GM23338 (cell line): ENCODE measurements at regions not wholly inside any gene's neighbourhood (a gene's known extent, or its start where the extent isn't known, plus 50 kb on each side); places are given as distances from the start of the nearest gene placed in this dataset.

Experiments
- ATAC-seq: fragments of 200-7000 bp; cut with Tn5 transposase; 3 replicates; pipeline ENCODE4 v1.9.1; 2020
- DNase-seq: peaks from one replicate; pipeline ENCODE4 v3.0.0-alpha.2; 2015; ENCODE audit warnings: low spot score
- H2AFZ ChIP-seq: fragments of 200-600 bp; sonication (generic); 2 replicates; pipeline ENCODE4 v1.8.0; 2016; ENCODE audit warnings: antibody characterized with exemption, mild to moderate bottlenecking, moderate library complexity
- H3F3A ChIP-seq: fragments of 200-600 bp; sonication (generic); replicated peaks from 2 replicates; pipeline ENCODE4 v1.8.0; 2017; ENCODE audit warnings: antibody characterized with exemption, mixed run types, low read depth
- H3K27ac ChIP-seq: fragments of 200-600 bp; sonication (generic); 2 replicates; pipeline ENCODE4 v1.6.1; 2016; ENCODE audit warnings: low read depth
- H3K27me3 ChIP-seq: fragments of 200-600 bp; sonication (generic); 2 replicates; pipeline ENCODE4 v1.8.0; 2016; ENCODE audit warnings: mild to moderate bottlenecking, mixed run types, moderate library complexity; ENCODE audit not compliant: insufficient read depth
- H3K36me3 ChIP-seq: fragments of 200-600 bp; sonication (generic); 2 replicates; pipeline ENCODE4 v1.8.0; 2016; ENCODE audit warnings: mild to moderate bottlenecking; ENCODE audit not compliant: insufficient read depth
- H3K4me1 ChIP-seq: fragments of 200-600 bp; sonication (generic); 2 replicates; pipeline ENCODE4 v1.8.0; 2016; ENCODE audit warnings: mild to moderate bottlenecking, moderate library complexity; ENCODE audit not compliant: insufficient read depth
- H3K4me2 ChIP-seq: fragments of 200-600 bp; sonication (generic); 2 replicates; pipeline ENCODE4 v1.7.1; 2017; ENCODE audit warnings: mixed run types
- H3K4me3 ChIP-seq: fragments of 200-600 bp; sonication (generic); 2 replicates; pipeline ENCODE4 v1.6.1; 2016; ENCODE audit warnings: mixed run types
- H3K79me2 ChIP-seq: fragments of 200-600 bp; sonication (generic); replicated peaks from 2 replicates; pipeline ENCODE4 v1.8.0; 2017; ENCODE audit warnings: mild to moderate bottlenecking; ENCODE audit not compliant: insufficient read depth
- H3K9me2 ChIP-seq: fragments of 200-600 bp; sonication (generic); 2 replicates; pipeline ENCODE4 v1.8.0; 2017; ENCODE audit not compliant: insufficient read depth
- H4K20me1 ChIP-seq: fragments of 200-600 bp; sonication (generic); replicated peaks from 2 replicates; pipeline ENCODE4 v1.8.0; 2017; ENCODE audit warnings: mild to moderate bottlenecking; ENCODE audit not compliant: insufficient read depth
- H3K27ac Mint-ChIP-seq: 2 replicates; pipeline ENCODE4 v1.8.0; 2020; ENCODE audit warnings: inconsistent platforms, mild to moderate bottlenecking, moderate library complexity, mixed read lengths
- H3K27me3 Mint-ChIP-seq: 3 replicates; pipeline ENCODE4 v1.8.0; 2022; ENCODE audit warnings: low read depth, mild to moderate bottlenecking, moderate library complexity, mixed read lengths, inconsistent platforms; ENCODE audit not compliant: insufficient read depth, poor library complexity
- H3K36me3 Mint-ChIP-seq: 3 replicates; pipeline ENCODE4 v1.8.0; 2021; ENCODE audit warnings: low read depth, mild to moderate bottlenecking, inconsistent platforms, moderate library complexity, mixed read lengths
- H3K4me1 Mint-ChIP-seq: 3 replicates; pipeline ENCODE4 v1.8.0; 2020; ENCODE audit warnings: mild to moderate bottlenecking, inconsistent platforms, mixed read lengths
- H3K4me3 Mint-ChIP-seq: 3 replicates; pipeline ENCODE4 v1.8.0; 2021; ENCODE audit warnings: moderate library complexity, mild to moderate bottlenecking, inconsistent platforms, mixed read lengths
- H3K9me3 Mint-ChIP-seq: 3 replicates; pipeline ENCODE4 v1.8.0; 2020; ENCODE audit warnings: moderate library complexity, mild to moderate bottlenecking, inconsistent platforms, mixed read lengths
- CREB1 ChIP-seq: fragments of 250-450 bp; sonication (Bioruptor Pico); IDR thresholded peaks from 2 replicates; pipeline ENCODE4 v1.5.0; 2020; ENCODE audit warnings: low read depth, mild to moderate bottlenecking, moderate library complexity
- EZH2 ChIP-seq: fragments of 200-600 bp; sonication (generic); IDR thresholded peaks from one replicate; pipeline ENCODE4 v1.8.0; 2017; ENCODE audit warnings: antibody characterized with exemption, mild to moderate bottlenecking, low read depth; ENCODE audit not compliant: unreplicated experiment
- EZH2phosphoT487 ChIP-seq: fragments of 200-600 bp; sonication (generic); IDR thresholded peaks from one replicate; pipeline ENCODE4 v1.8.1; 2018; ENCODE audit warnings: antibody characterized with exemption; ENCODE audit not compliant: unreplicated experiment
- JUNB ChIP-seq: IDR thresholded peaks from one replicate; pipeline ENCODE4 v1.6.1; 2016; ENCODE audit warnings: antibody characterized with exemption; ENCODE audit not compliant: unreplicated experiment
- NANOG ChIP-seq: IDR thresholded peaks from 2 replicates; pipeline ENCODE4 v1.6.1; 2016; ENCODE audit warnings: antibody characterized with exemption, borderline replicate concordance
- POLR2AphosphoS5 ChIP-seq: IDR thresholded peaks from 2 replicates; pipeline ENCODE4 v1.6.1; 2016; ENCODE audit warnings: antibody characterized with exemption, low read depth
- STAT1 ChIP-seq: IDR thresholded peaks from one replicate; pipeline ENCODE4 v1.6.1; 2016; ENCODE audit warnings: antibody characterized with exemption; ENCODE audit not compliant: unreplicated experiment
- ZNF114 ChIP-seq: fragments of 250-450 bp; sonication (Bioruptor Pico); IDR thresholded peaks from 2 replicates; pipeline ENCODE4 v1.5.0; 2020; ENCODE audit warnings: mild to moderate bottlenecking, moderate library complexity
- ZNF331 ChIP-seq: fragments of 250-450 bp; sonication (Bioruptor Pico); IDR thresholded peaks from 2 replicates; pipeline ENCODE4 v1.5.0; 2020; ENCODE audit warnings: low read depth, mild to moderate bottlenecking, moderate library complexity
- TF ChIP-seq, protein P1 (sequence below): IDR thresholded peaks from 2 replicates; pipeline ENCODE4 v1.6.1; 2016; ENCODE audit warnings: antibody characterized with exemption
- TF ChIP-seq, protein P2 (sequence below): IDR thresholded peaks from one replicate; pipeline ENCODE4 v1.6.1; 2018; ENCODE audit warnings: antibody characterized with exemption; ENCODE audit not compliant: unreplicated experiment
- TF ChIP-seq, protein P3 (sequence below): fragments of 250-450 bp; sonication (Bioruptor Pico); IDR thresholded peaks from 2 replicates; pipeline ENCODE4 v1.5.0; 2020; ENCODE audit warnings: mild to moderate bottlenecking, moderate library complexity
- TF ChIP-seq, protein P4 (sequence below), 2 experiments: fragments of 200-600 bp in 1 of 2; sonication (generic) in 1 of 2; conservative IDR thresholded peaks; 2 replicates each; pipeline versions ENCODE4 v1.5.1 to v1.6.1; 2016 to 2017; ENCODE audit warnings: antibody characterized with exemption in 2 of 2, low read depth in 2 of 2, mild to moderate bottlenecking in 2 of 2, moderate library complexity in 1 of 2

DNA sequence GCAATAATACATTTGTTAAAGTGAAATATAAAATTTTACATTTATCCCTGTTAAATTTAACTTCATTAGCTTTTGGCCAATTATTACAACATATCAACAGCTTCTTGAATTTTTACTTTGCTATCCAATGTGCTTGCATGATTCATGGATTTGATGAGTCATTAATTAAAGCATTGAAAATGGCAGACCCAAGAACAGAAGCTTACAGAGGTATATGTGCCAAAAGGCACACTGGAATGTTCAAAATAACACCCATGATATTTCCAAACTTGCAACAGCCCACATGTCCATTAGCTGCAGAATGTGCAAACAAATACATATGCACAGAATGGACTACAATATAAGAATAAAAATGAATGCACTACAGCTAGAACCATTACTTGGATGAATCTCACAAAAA lies 76.4 kb upstream of the MAN1A2 start:
- DNase-seq: no peak
- Mint-ChIP-seq H3K27me3 (no peaks in the 10 kb centered on the region), H3K9me3 (no peaks in the 10 kb centered on the region), H3K36me3 (no peaks in the 10 kb centered on the region), H3K27ac (no peak overlapping the region), H3K4me1 (peaks cover 5% of the 10 kb centered on the region; the same call in 2 of the 3 replicates), H3K4me3 (no peak overlapping the region)
- no peak for ATAC-seq
- H3K36me3 ChIP-seq: no peaks in the 10 kb centered on the region
- no peaks in the 10 kb centered on the region for H3K79me2 ChIP-seq
- H3K4me3 ChIP-seq: no peak overlapping the region
- no peaks in the 10 kb centered on the region for H3K27me3 ChIP-seq
- TF ChIP-seq EZH2 (no peak), JUNB (no peak), EZH2phosphoT487 (no peak), NANOG (no peak), POLR2AphosphoS5 (no peak), ZNF331 (no peak), STAT1 (no peak), CREB1 (CRISPR knock-in tag) (no peak), ZNF114 (CRISPR knock-in tag) (no peak)
- TF ChIP-seq, protein P1, sequence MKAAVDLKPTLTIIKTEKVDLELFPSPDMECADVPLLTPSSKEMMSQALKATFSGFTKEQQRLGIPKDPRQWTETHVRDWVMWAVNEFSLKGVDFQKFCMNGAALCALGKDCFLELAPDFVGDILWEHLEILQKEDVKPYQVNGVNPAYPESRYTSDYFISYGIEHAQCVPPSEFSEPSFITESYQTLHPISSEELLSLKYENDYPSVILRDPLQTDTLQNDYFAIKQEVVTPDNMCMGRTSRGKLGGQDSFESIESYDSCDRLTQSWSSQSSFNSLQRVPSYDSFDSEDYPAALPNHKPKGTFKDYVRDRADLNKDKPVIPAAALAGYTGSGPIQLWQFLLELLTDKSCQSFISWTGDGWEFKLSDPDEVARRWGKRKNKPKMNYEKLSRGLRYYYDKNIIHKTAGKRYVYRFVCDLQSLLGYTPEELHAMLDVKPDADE: no peak
- TF ChIP-seq, protein P2, sequence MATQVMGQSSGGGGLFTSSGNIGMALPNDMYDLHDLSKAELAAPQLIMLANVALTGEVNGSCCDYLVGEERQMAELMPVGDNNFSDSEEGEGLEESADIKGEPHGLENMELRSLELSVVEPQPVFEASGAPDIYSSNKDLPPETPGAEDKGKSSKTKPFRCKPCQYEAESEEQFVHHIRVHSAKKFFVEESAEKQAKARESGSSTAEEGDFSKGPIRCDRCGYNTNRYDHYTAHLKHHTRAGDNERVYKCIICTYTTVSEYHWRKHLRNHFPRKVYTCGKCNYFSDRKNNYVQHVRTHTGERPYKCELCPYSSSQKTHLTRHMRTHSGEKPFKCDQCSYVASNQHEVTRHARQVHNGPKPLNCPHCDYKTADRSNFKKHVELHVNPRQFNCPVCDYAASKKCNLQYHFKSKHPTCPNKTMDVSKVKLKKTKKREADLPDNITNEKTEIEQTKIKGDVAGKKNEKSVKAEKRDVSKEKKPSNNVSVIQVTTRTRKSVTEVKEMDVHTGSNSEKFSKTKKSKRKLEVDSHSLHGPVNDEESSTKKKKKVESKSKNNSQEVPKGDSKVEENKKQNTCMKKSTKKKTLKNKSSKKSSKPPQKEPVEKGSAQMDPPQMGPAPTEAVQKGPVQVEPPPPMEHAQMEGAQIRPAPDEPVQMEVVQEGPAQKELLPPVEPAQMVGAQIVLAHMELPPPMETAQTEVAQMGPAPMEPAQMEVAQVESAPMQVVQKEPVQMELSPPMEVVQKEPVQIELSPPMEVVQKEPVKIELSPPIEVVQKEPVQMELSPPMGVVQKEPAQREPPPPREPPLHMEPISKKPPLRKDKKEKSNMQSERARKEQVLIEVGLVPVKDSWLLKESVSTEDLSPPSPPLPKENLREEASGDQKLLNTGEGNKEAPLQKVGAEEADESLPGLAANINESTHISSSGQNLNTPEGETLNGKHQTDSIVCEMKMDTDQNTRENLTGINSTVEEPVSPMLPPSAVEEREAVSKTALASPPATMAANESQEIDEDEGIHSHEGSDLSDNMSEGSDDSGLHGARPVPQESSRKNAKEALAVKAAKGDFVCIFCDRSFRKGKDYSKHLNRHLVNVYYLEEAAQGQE: no peak
- TF ChIP-seq, protein P3, sequence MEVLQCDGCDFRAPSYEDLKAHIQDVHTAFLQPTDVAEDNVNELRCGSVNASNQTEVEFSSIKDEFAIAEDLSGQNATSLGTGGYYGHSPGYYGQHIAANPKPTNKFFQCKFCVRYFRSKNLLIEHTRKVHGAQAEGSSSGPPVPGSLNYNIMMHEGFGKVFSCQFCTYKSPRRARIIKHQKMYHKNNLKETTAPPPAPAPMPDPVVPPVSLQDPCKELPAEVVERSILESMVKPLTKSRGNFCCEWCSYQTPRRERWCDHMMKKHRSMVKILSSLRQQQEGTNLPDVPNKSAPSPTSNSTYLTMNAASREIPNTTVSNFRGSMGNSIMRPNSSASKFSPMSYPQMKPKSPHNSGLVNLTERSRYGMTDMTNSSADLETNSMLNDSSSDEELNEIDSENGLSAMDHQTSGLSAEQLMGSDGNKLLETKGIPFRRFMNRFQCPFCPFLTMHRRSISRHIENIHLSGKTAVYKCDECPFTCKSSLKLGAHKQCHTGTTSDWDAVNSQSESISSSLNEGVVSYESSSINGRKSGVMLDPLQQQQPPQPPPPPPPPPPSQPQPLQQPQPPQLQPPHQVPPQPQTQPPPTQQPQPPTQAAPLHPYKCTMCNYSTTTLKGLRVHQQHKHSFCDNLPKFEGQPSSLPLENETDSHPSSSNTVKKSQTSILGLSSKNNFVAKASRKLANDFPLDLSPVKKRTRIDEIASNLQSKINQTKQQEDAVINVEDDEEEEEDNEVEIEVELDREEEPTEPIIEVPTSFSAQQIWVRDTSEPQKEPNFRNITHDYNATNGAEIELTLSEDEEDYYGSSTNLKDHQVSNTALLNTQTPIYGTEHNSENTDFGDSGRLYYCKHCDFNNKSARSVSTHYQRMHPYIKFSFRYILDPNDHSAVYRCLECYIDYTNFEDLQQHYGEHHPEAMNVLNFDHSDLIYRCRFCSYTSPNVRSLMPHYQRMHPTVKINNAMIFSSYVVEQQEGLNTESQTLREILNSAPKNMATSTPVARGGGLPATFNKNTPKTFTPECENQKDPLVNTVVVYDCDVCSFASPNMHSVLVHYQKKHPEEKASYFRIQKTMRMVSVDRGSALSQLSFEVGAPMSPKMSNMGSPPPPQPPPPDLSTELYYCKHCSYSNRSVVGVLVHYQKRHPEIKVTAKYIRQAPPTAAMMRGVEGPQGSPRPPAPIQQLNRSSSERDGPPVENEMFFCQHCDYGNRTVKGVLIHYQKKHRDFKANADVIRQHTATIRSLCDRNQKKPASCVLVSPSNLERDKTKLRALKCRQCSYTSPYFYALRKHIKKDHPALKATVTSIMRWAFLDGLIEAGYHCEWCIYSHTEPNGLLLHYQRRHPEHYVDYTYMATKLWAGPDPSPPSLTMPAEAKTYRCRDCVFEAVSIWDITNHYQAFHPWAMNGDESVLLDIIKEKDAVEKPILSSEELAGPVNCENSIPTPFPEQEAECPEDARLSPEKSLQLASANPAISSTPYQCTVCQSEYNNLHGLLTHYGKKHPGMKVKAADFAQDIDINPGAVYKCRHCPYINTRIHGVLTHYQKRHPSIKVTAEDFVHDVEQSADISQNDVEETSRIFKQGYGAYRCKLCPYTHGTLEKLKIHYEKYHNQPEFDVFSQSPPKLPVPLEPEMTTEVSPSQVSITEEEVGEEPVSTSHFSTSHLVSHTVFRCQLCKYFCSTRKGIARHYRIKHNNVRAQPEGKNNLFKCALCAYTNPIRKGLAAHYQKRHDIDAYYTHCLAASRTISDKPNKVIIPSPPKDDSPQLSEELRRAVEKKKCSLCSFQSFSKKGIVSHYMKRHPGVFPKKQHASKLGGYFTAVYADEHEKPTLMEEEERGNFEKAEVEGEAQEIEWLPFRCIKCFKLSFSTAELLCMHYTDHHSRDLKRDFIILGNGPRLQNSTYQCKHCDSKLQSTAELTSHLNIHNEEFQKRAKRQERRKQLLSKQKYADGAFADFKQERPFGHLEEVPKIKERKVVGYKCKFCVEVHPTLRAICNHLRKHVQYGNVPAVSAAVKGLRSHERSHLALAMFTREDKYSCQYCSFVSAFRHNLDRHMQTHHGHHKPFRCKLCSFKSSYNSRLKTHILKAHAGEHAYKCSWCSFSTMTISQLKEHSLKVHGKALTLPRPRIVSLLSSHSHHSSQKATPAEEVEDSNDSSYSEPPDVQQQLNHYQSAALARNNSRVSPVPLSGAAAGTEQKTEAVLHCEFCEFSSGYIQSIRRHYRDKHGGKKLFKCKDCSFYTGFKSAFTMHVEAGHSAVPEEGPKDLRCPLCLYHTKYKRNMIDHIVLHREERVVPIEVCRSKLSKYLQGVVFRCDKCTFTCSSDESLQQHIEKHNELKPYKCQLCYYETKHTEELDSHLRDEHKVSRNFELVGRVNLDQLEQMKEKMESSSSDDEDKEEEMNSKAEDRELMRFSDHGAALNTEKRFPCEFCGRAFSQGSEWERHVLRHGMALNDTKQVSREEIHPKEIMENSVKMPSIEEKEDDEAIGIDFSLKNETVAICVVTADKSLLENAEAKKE (CRISPR knock-in tag): no peak
- TF ChIP-seq, protein P4, sequence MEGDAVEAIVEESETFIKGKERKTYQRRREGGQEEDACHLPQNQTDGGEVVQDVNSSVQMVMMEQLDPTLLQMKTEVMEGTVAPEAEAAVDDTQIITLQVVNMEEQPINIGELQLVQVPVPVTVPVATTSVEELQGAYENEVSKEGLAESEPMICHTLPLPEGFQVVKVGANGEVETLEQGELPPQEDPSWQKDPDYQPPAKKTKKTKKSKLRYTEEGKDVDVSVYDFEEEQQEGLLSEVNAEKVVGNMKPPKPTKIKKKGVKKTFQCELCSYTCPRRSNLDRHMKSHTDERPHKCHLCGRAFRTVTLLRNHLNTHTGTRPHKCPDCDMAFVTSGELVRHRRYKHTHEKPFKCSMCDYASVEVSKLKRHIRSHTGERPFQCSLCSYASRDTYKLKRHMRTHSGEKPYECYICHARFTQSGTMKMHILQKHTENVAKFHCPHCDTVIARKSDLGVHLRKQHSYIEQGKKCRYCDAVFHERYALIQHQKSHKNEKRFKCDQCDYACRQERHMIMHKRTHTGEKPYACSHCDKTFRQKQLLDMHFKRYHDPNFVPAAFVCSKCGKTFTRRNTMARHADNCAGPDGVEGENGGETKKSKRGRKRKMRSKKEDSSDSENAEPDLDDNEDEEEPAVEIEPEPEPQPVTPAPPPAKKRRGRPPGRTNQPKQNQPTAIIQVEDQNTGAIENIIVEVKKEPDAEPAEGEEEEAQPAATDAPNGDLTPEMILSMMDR (conservative IDR thresholded peaks at IDR 0.05; ENCODE audit: low read depth in 2 of 2): no peak
- no peaks in the 10 kb centered on the region for H3K9me2 ChIP-seq
- no peaks in the 10 kb centered on the region for H4K20me1 ChIP-seq
- no peak overlapping the region for H2AFZ ChIP-seq
- H3F3A ChIP-seq: no peaks in the 10 kb centered on the region
- no peak overlapping the region for H3K27ac ChIP-seq
- H3K4me1 ChIP-seq: no peaks in the 10 kb centered on the region; the same call in 1 of the 2 replicates
- no peak overlapping the region for H3K4me2 ChIP-seq
